GM23338 (cell line): ENCODE measurements at regions not wholly inside any gene's neighbourhood (a gene's known extent, or its start where the extent isn't known, plus 50 kb on each side); places are given as distances from the start of the nearest gene placed in this dataset.

Source experiments
- ATAC-seq: fragments of 200-7000 bp; cut with Tn5 transposase; 3 replicates; pipeline ENCODE4 v1.9.1; 2020
- DNase-seq: peaks from one replicate; pipeline ENCODE4 v3.0.0-alpha.2; 2015; ENCODE audit warnings: low spot score
- H2AFZ ChIP-seq: fragments of 200-600 bp; sonication (generic); 2 replicates; pipeline ENCODE4 v1.8.0; 2016; ENCODE audit warnings: antibody characterized with exemption, mild to moderate bottlenecking, moderate library complexity
- H3F3A ChIP-seq: fragments of 200-600 bp; sonication (generic); replicated peaks from 2 replicates; pipeline ENCODE4 v1.8.0; 2017; ENCODE audit warnings: antibody characterized with exemption, mixed run types, low read depth
- H3K27ac ChIP-seq: fragments of 200-600 bp; sonication (generic); 2 replicates; pipeline ENCODE4 v1.6.1; 2016; ENCODE audit warnings: low read depth
- H3K27me3 ChIP-seq: fragments of 200-600 bp; sonication (generic); 2 replicates; pipeline ENCODE4 v1.8.0; 2016; ENCODE audit warnings: mild to moderate bottlenecking, mixed run types, moderate library complexity; ENCODE audit not compliant: insufficient read depth
- H3K36me3 ChIP-seq: fragments of 200-600 bp; sonication (generic); 2 replicates; pipeline ENCODE4 v1.8.0; 2016; ENCODE audit warnings: mild to moderate bottlenecking; ENCODE audit not compliant: insufficient read depth
- H3K4me1 ChIP-seq: fragments of 200-600 bp; sonication (generic); 2 replicates; pipeline ENCODE4 v1.8.0; 2016; ENCODE audit warnings: mild to moderate bottlenecking, moderate library complexity; ENCODE audit not compliant: insufficient read depth
- H3K4me2 ChIP-seq: fragments of 200-600 bp; sonication (generic); 2 replicates; pipeline ENCODE4 v1.7.1; 2017; ENCODE audit warnings: mixed run types
- H3K4me3 ChIP-seq: fragments of 200-600 bp; sonication (generic); 2 replicates; pipeline ENCODE4 v1.6.1; 2016; ENCODE audit warnings: mixed run types
- H3K79me2 ChIP-seq: fragments of 200-600 bp; sonication (generic); replicated peaks from 2 replicates; pipeline ENCODE4 v1.8.0; 2017; ENCODE audit warnings: mild to moderate bottlenecking; ENCODE audit not compliant: insufficient read depth
- H3K9me2 ChIP-seq: fragments of 200-600 bp; sonication (generic); 2 replicates; pipeline ENCODE4 v1.8.0; 2017; ENCODE audit not compliant: insufficient read depth
- H4K20me1 ChIP-seq: fragments of 200-600 bp; sonication (generic); replicated peaks from 2 replicates; pipeline ENCODE4 v1.8.0; 2017; ENCODE audit warnings: mild to moderate bottlenecking; ENCODE audit not compliant: insufficient read depth
- H3K27ac Mint-ChIP-seq: 2 replicates; pipeline ENCODE4 v1.8.0; 2020; ENCODE audit warnings: inconsistent platforms, mild to moderate bottlenecking, moderate library complexity, mixed read lengths
- H3K27me3 Mint-ChIP-seq: 3 replicates; pipeline ENCODE4 v1.8.0; 2022; ENCODE audit warnings: low read depth, mild to moderate bottlenecking, moderate library complexity, mixed read lengths, inconsistent platforms; ENCODE audit not compliant: insufficient read depth, poor library complexity
- H3K36me3 Mint-ChIP-seq: 3 replicates; pipeline ENCODE4 v1.8.0; 2021; ENCODE audit warnings: low read depth, mild to moderate bottlenecking, inconsistent platforms, moderate library complexity, mixed read lengths
- H3K4me1 Mint-ChIP-seq: 3 replicates; pipeline ENCODE4 v1.8.0; 2020; ENCODE audit warnings: mild to moderate bottlenecking, inconsistent platforms, mixed read lengths
- H3K4me3 Mint-ChIP-seq: 3 replicates; pipeline ENCODE4 v1.8.0; 2021; ENCODE audit warnings: moderate library complexity, mild to moderate bottlenecking, inconsistent platforms, mixed read lengths
- H3K9me3 Mint-ChIP-seq: 3 replicates; pipeline ENCODE4 v1.8.0; 2020; ENCODE audit warnings: moderate library complexity, mild to moderate bottlenecking, inconsistent platforms, mixed read lengths
- ETS1 ChIP-seq: IDR thresholded peaks from 2 replicates; pipeline ENCODE4 v1.6.1; 2016; ENCODE audit warnings: antibody characterized with exemption
- NANOG ChIP-seq: IDR thresholded peaks from 2 replicates; pipeline ENCODE4 v1.6.1; 2016; ENCODE audit warnings: antibody characterized with exemption, borderline replicate concordance
- POLR2AphosphoS5 ChIP-seq: IDR thresholded peaks from 2 replicates; pipeline ENCODE4 v1.6.1; 2016; ENCODE audit warnings: antibody characterized with exemption, low read depth
- ZNF114 ChIP-seq: fragments of 250-450 bp; sonication (Bioruptor Pico); IDR thresholded peaks from 2 replicates; pipeline ENCODE4 v1.5.0; 2020; ENCODE audit warnings: mild to moderate bottlenecking, moderate library complexity
- ZNF462 ChIP-seq: fragments of 250-450 bp; sonication (Bioruptor Pico); IDR thresholded peaks from 2 replicates; pipeline ENCODE4 v1.5.0; 2020; ENCODE audit warnings: mild to moderate bottlenecking, moderate library complexity
- TF ChIP-seq, protein P1 (sequence below), 2 experiments: fragments of 200-600 bp in 1 of 2; sonication (generic) in 1 of 2; conservative IDR thresholded peaks; 2 replicates each; pipeline versions ENCODE4 v1.5.1 to v1.6.1; 2016 to 2017; ENCODE audit warnings: antibody characterized with exemption in 2 of 2, low read depth in 2 of 2, mild to moderate bottlenecking in 2 of 2, moderate library complexity in 1 of 2

- Histone ChIP-seq H3K4me1 (no peaks in the 10 kb centered on the region), H3K4me2 (no peak overlapping the region), H3K79me2 (no peaks in the 10 kb centered on the region), H2AFZ (no peak overlapping the region), H3F3A (no peaks in the 10 kb centered on the region), H3K9me2 (no peaks in the 10 kb centered on the region), H4K20me1 (no peaks in the 10 kb centered on the region), H3K4me3 (no peak overlapping the region), H3K27me3 (no peaks in the 10 kb centered on the region), H3K36me3 (no peaks in the 10 kb centered on the region), H3K27ac (no peak overlapping the region)
- Mint-ChIP-seq H3K27me3 (no peaks in the 10 kb centered on the region), H3K27ac (no peak overlapping the region), H3K9me3 (peaks cover 7% of the 10 kb centered on the region), H3K4me3 (no peak overlapping the region), H3K4me1 (peaks cover 4% of the 10 kb centered on the region; the same call in 2 of the 3 replicates), H3K36me3 (peaks cover 5% of the 10 kb centered on the region; the same call in 2 of the 3 replicates)
- DNase-seq, result no peak
- ATAC-seq, result no peak
- TF ChIP-seq ETS1 (no peak), POLR2AphosphoS5 (no peak)
Measured at GRCh38 chr14:46256381-46256780, 395.2 kb downstream of the RPL10L start.

GRCh38 chr14:46250113-46250703 lies 401.4 kb downstream of the RPL10L start:
- TF ChIP-seq ZNF462 (CRISPR knock-in tag), result no peak
- no peak for TF ChIP-seq NANOG
- TF ChIP-seq, protein P1, sequence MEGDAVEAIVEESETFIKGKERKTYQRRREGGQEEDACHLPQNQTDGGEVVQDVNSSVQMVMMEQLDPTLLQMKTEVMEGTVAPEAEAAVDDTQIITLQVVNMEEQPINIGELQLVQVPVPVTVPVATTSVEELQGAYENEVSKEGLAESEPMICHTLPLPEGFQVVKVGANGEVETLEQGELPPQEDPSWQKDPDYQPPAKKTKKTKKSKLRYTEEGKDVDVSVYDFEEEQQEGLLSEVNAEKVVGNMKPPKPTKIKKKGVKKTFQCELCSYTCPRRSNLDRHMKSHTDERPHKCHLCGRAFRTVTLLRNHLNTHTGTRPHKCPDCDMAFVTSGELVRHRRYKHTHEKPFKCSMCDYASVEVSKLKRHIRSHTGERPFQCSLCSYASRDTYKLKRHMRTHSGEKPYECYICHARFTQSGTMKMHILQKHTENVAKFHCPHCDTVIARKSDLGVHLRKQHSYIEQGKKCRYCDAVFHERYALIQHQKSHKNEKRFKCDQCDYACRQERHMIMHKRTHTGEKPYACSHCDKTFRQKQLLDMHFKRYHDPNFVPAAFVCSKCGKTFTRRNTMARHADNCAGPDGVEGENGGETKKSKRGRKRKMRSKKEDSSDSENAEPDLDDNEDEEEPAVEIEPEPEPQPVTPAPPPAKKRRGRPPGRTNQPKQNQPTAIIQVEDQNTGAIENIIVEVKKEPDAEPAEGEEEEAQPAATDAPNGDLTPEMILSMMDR (conservative IDR thresholded peaks at IDR 0.05; ENCODE audit: low read depth in 2 of 2), result peak; percentile 64 to 87
- TF ChIP-seq ZNF114 (CRISPR knock-in tag), result no peak
- peaks cover 3% of the 10 kb centered on the region; the same call in 1 of the 3 replicates for H3K4me1 Mint-ChIP-seq
- H4K20me1 ChIP-seq, result no peaks in the 10 kb centered on the region

More at GRCh38 chr14:46250113-46250703, 401.4 kb downstream of the RPL10L start:
- Histone ChIP-seq H3K36me3 (no peaks in the 10 kb centered on the region), H3K27me3 (no peaks in the 10 kb centered on the region), H3K4me3 (no peak overlapping the region), H3K27ac (no peak overlapping the region), H3F3A (no peaks in the 10 kb centered on the region), H3K9me2 (no peaks in the 10 kb centered on the region), H3K79me2 (no peaks in the 10 kb centered on the region), H3K4me1 (no peaks in the 10 kb centered on the region), H2AFZ (no peak overlapping the region), H3K4me2 (no peak overlapping the region)
- ATAC-seq (no peak), DNase-seq (peak; percentile 58)
- Mint-ChIP-seq H3K27me3 (no peaks in the 10 kb centered on the region), H3K36me3 (peaks cover 5% of the 10 kb centered on the region; the same call in 2 of the 3 replicates), H3K4me3 (no peak overlapping the region), H3K27ac (no peak overlapping the region), H3K9me3 (peaks cover 7% of the 10 kb centered on the region)
